ENCODE measurements at regions not wholly inside any gene's neighbourhood (a gene's known extent, or its start where the extent isn't known, plus 50 kb on each side); places are given as distances from the start of the nearest gene placed in this dataset.
"Not testable (repeated sequence)": the region's sequence is repeated elsewhere in the genome, so short reads cannot be mapped to it uniquely, and the experiment has no call there.

- Mint-ChIP-seq H3K4me3 (no peak overlapping the region), H3K27ac (no peak overlapping the region), H3K27me3 (no peaks in the 10 kb centered on the region), H3K9me3 (no peaks in the 10 kb centered on the region), H3K4me1 (no peaks in the 10 kb centered on the region), H3K36me3 (ENCODE audit: low read depth) (no peaks in the 10 kb centered on the region)
- POLR2A ChIA-PET = no interaction called here
- CTCF ChIA-PET = no interaction called here
- DNase-seq = no peak
These were observed 246.8 kb upstream of the AVPR1A start for GRCh38 chr12:63397807-63398206.

GRCh38 chr12:63396135-63396534 lies 245.1 kb upstream of the AVPR1A start:
- no peak for DNase-seq
- H3K27ac Mint-ChIP-seq = no peak overlapping the region
- no peaks in the 10 kb centered on the region for H3K36me3 Mint-ChIP-seq (ENCODE audit: low read depth)
- no peaks in the 10 kb centered on the region for H3K27me3 Mint-ChIP-seq
- H3K9me3 Mint-ChIP-seq = no peaks in the 10 kb centered on the region
- POLR2A ChIA-PET = no interaction called here
- CTCF ChIA-PET = no interaction called here
- no peak overlapping the region for H3K4me3 Mint-ChIP-seq
- no peaks in the 10 kb centered on the region for H3K4me1 Mint-ChIP-seq

- Mint-ChIP-seq H3K4me1 (no peaks in the 10 kb centered on the region), H3K27ac (no peak overlapping the region), H3K36me3 (ENCODE audit: low read depth) (no peaks in the 10 kb centered on the region), H3K4me3 (no peak overlapping the region), H3K9me3 (no peaks in the 10 kb centered on the region), H3K27me3 (no peaks in the 10 kb centered on the region)
- ChIA-PET CTCF (no interaction called here), POLR2A (no interaction called here)
- no peak for DNase-seq
These were observed 244.0 kb upstream of the AVPR1A start for GRCh38 chr12:63394983-63395382.

GRCh38 chr12:63394349-63394748 lies 243.3 kb upstream of the AVPR1A start:
- Mint-ChIP-seq H3K9me3 (no peaks in the 10 kb centered on the region), H3K27ac (no peak overlapping the region), H3K27me3 (no peaks in the 10 kb centered on the region), H3K36me3 (ENCODE audit: low read depth) (no peaks in the 10 kb centered on the region), H3K4me1 (no peaks in the 10 kb centered on the region), H3K4me3 (no peak overlapping the region)
- no peak for DNase-seq
- ChIA-PET CTCF (no interaction called here), POLR2A (no interaction called here)

GRCh38 chr12:63389211-63389610 lies 238.2 kb upstream of the AVPR1A start:
- no peak for DNase-seq
- ChIA-PET CTCF (no interaction called here), POLR2A (no interaction called here)
- Mint-ChIP-seq H3K27ac (no peak overlapping the region), H3K9me3 (no peaks in the 10 kb centered on the region), H3K36me3 (ENCODE audit: low read depth) (no peaks in the 10 kb centered on the region), H3K27me3 (no peaks in the 10 kb centered on the region), H3K4me1 (no peaks in the 10 kb centered on the region), H3K4me3 (no peak overlapping the region)

- CTCF ChIA-PET = no interaction called here
- no peaks in the 10 kb centered on the region for H3K9me3 Mint-ChIP-seq
- POLR2A ChIA-PET = no interaction called here
These were observed 236.8 kb upstream of the AVPR1A start for GRCh38 chr12:63387771-63388170.

GRCh38 chr12:63382930-63383329 lies 231.9 kb upstream of the AVPR1A start:
- H3K27ac Mint-ChIP-seq = no peak overlapping the region
- no peak for DNase-seq
- POLR2A ChIA-PET = no interaction called here
- no peaks in the 10 kb centered on the region for H3K4me1 Mint-ChIP-seq
- H3K27me3 Mint-ChIP-seq = no peaks in the 10 kb centered on the region
- no peaks in the 10 kb centered on the region for H3K36me3 Mint-ChIP-seq (ENCODE audit: low read depth)
- peaks cover 2% of the 10 kb centered on the region for H3K9me3 Mint-ChIP-seq
- CTCF ChIA-PET = no interaction called here
- no peak overlapping the region for H3K4me3 Mint-ChIP-seq

More at GRCh38 chr12:63387771-63388170, 236.8 kb upstream of the AVPR1A start:
- no peaks in the 10 kb centered on the region for H3K36me3 Mint-ChIP-seq (ENCODE audit: low read depth)
- DNase-seq = no peak
- H3K27ac Mint-ChIP-seq = no peak overlapping the region
- H3K4me3 Mint-ChIP-seq = no peak overlapping the region
- no peaks in the 10 kb centered on the region for H3K4me1 Mint-ChIP-seq
- H3K27me3 Mint-ChIP-seq = no peaks in the 10 kb centered on the region

GRCh38 chr12:63362791-63363190 lies 211.8 kb upstream of the AVPR1A start:
- H3K4me3 Mint-ChIP-seq = no peak overlapping the region
- ChIA-PET POLR2A (no interaction called here), CTCF (no interaction called here)
- H3K27ac Mint-ChIP-seq = no peak overlapping the region
- peaks cover 3% of the 10 kb centered on the region for H3K9me3 Mint-ChIP-seq
- no peak for DNase-seq
- no peaks in the 10 kb centered on the region for H3K36me3 Mint-ChIP-seq (ENCODE audit: low read depth)
- H3K4me1 Mint-ChIP-seq = no peaks in the 10 kb centered on the region
- no peaks in the 10 kb centered on the region for H3K27me3 Mint-ChIP-seq

GRCh38 chr12:63362166-63362565 lies 211.2 kb upstream of the AVPR1A start:
- no peaks in the 10 kb centered on the region for H3K27me3 Mint-ChIP-seq
- H3K9me3 Mint-ChIP-seq = peaks cover 3% of the 10 kb centered on the region
- H3K36me3 Mint-ChIP-seq (ENCODE audit: low read depth) = no peaks in the 10 kb centered on the region
- H3K4me3 Mint-ChIP-seq = no peak overlapping the region
- ChIA-PET CTCF (no interaction called here), POLR2A (no interaction called here)
- H3K27ac Mint-ChIP-seq = no peak overlapping the region
- DNase-seq = no peak
- H3K4me1 Mint-ChIP-seq = no peaks in the 10 kb centered on the region

- DNase-seq = no peak
- no peaks in the 10 kb centered on the region for H3K9me3 Mint-ChIP-seq
- H3K27ac Mint-ChIP-seq = no peak overlapping the region
- H3K4me3 Mint-ChIP-seq = no peak overlapping the region
- POLR2A ChIA-PET = no interaction called here
- H3K36me3 Mint-ChIP-seq (ENCODE audit: low read depth) = no peaks in the 10 kb centered on the region
- CTCF ChIA-PET = no interaction called here
- no peaks in the 10 kb centered on the region for H3K27me3 Mint-ChIP-seq
- no peaks in the 10 kb centered on the region for H3K4me1 Mint-ChIP-seq
These were observed 204.0 kb upstream of the AVPR1A start for GRCh38 chr12:63354969-63355368.

GRCh38 chr12:63353559-63353958 lies 202.6 kb upstream of the AVPR1A start:
- no peak overlapping the region for H3K4me3 Mint-ChIP-seq
- no peaks in the 10 kb centered on the region for H3K4me1 Mint-ChIP-seq
- POLR2A ChIA-PET = no interaction called here
- no peak for DNase-seq
- no peaks in the 10 kb centered on the region for H3K36me3 Mint-ChIP-seq (ENCODE audit: low read depth)
- no peaks in the 10 kb centered on the region for H3K9me3 Mint-ChIP-seq
- H3K27ac Mint-ChIP-seq = no peak overlapping the region
- CTCF ChIA-PET = no interaction called here
- no peaks in the 10 kb centered on the region for H3K27me3 Mint-ChIP-seq

- no peaks in the 10 kb centered on the region for H3K4me1 Mint-ChIP-seq
- no peaks in the 10 kb centered on the region for H3K36me3 Mint-ChIP-seq (ENCODE audit: low read depth)
- H3K4me3 Mint-ChIP-seq = no peak overlapping the region
- no peaks in the 10 kb centered on the region for H3K27me3 Mint-ChIP-seq
- POLR2A ChIA-PET = no interaction called here
- H3K27ac Mint-ChIP-seq = no peak overlapping the region
- CTCF ChIA-PET = no interaction called here
- no peak for DNase-seq
- H3K9me3 Mint-ChIP-seq = no peaks in the 10 kb centered on the region
These were observed 200.4 kb upstream of the AVPR1A start for GRCh38 chr12:63351370-63351769.

- ChIA-PET POLR2A (no interaction called here), CTCF (no interaction called here)
- no peaks in the 10 kb centered on the region for H3K36me3 Mint-ChIP-seq (ENCODE audit: low read depth)
- no peaks in the 10 kb centered on the region for H3K4me1 Mint-ChIP-seq
- H3K4me3 Mint-ChIP-seq = no peak overlapping the region
- DNase-seq = no peak
- no peak overlapping the region for H3K27ac Mint-ChIP-seq
- no peaks in the 10 kb centered on the region for H3K9me3 Mint-ChIP-seq
- no peaks in the 10 kb centered on the region for H3K27me3 Mint-ChIP-seq
These were observed 197.6 kb upstream of the AVPR1A start for GRCh38 chr12:63348556-63348955.

- DNase-seq; H3K4me1 Mint-ChIP-seq; H3K4me3 Mint-ChIP-seq; POLR2A ChIA-PET; H3K27me3 Mint-ChIP-seq; H3K27ac Mint-ChIP-seq; H3K36me3 Mint-ChIP-seq (ENCODE audit: low read depth); CTCF ChIA-PET: not testable (repeated sequence)
- peaks cover 12% of the 10 kb centered on the region for H3K9me3 Mint-ChIP-seq
These were observed 186.2 kb upstream of the AVPR1A start for GRCh38 chr12:63337158-63337557.

- Mint-ChIP-seq H3K4me1 (no peaks in the 10 kb centered on the region), H3K9me3 (no peaks in the 10 kb centered on the region), H3K36me3 (ENCODE audit: low read depth) (no peaks in the 10 kb centered on the region), H3K27me3 (no peaks in the 10 kb centered on the region), H3K4me3 (no peak overlapping the region), H3K27ac (no peak overlapping the region)
- CTCF ChIA-PET = no interaction called here
- POLR2A ChIA-PET = no interaction called here
- no peak for DNase-seq
These were observed 175.3 kb upstream of the AVPR1A start for GRCh38 chr12:63326260-63326659.

Data from activated CD4-positive, alpha-beta memory T cell treated with anti-CD3 and anti-CD28 coated beads, Interleukin-2, amount 10 ng/mL, durations not matched to agents 7 days and 5 days (primary cell).